SK-N-SH treated with all-trans-retinoic acid at 6 μM for 48 hours (cell line): ENCODE measurements at regions not wholly inside any gene's neighbourhood (a gene's known extent, or its start where the extent isn't known, plus 50 kb on each side); places are given as distances from the start of the nearest gene placed in this dataset.

Source experiments
- ATAC-seq: fragments of 200-7000 bp; cut with Tn5 transposase; 3 replicates; pipeline ENCODE4 v1.9.1; 2020; ENCODE audit warnings: mild to moderate bottlenecking, moderate library complexity
- ARNTL ChIP-seq: fragments of 450-650 bp; formaldehyde crosslinking; IDR thresholded peaks from 2 replicates; pipeline ENCODE4 v1.5.0; 2020; ENCODE audit warnings: low read depth, mild to moderate bottlenecking, moderate library complexity, borderline replicate concordance
- BACH2 ChIP-seq: fragments of 250-450 bp; sonication (Bioruptor Pico); IDR thresholded peaks from 2 replicates; pipeline ENCODE4 v1.9.0; 2021; ENCODE audit warnings: mild to moderate bottlenecking, borderline replicate concordance
- CREB5 ChIP-seq: fragments of 250-450 bp; sonication (Bioruptor Pico); IDR thresholded peaks from 2 replicates; pipeline ENCODE4 v1.5.1; 2020; ENCODE audit warnings: low read depth, mild to moderate bottlenecking, moderate library complexity
- CSRNP3 ChIP-seq: fragments of 250-450 bp; sonication (Bioruptor Pico); IDR thresholded peaks from 2 replicates; pipeline ENCODE4 v1.5.1; 2021; ENCODE audit warnings: mild to moderate bottlenecking, moderate library complexity
- ESRRG ChIP-seq: fragments of 250-450 bp; sonication (Bioruptor Pico); IDR thresholded peaks from 2 replicates; pipeline ENCODE4 v1.6.1; 2021; ENCODE audit warnings: mild to moderate bottlenecking
- GLIS3 ChIP-seq: fragments of 250-450 bp; sonication (Bioruptor Pico); IDR thresholded peaks from 2 replicates; pipeline ENCODE4 v1.5.0; 2020; ENCODE audit warnings: mild to moderate bottlenecking, moderate library complexity
- ISL1 ChIP-seq: fragments of 250-450 bp; sonication (Bioruptor Pico); IDR thresholded peaks from 2 replicates; pipeline ENCODE4 v2.1.2; 2022; ENCODE audit warnings: mild to moderate bottlenecking, moderate library complexity
- PATZ1 ChIP-seq: fragments of 250-450 bp; sonication (Bioruptor Pico); IDR thresholded peaks from 2 replicates; pipeline ENCODE4 v1.8.0; 2020; ENCODE audit warnings: mild to moderate bottlenecking, moderate library complexity, borderline replicate concordance
- POU6F1 ChIP-seq: fragments of 250-450 bp; sonication (Bioruptor Pico); IDR thresholded peaks from 2 replicates; pipeline ENCODE4 v1.8.0; 2021; ENCODE audit warnings: low read depth, mild to moderate bottlenecking, moderate library complexity, borderline replicate concordance
- RARB ChIP-seq: fragments of 250-450 bp; sonication (Bioruptor Pico); IDR thresholded peaks from 2 replicates; pipeline ENCODE4 v1.8.0; 2021; ENCODE audit warnings: mild to moderate bottlenecking, moderate library complexity
- SNAI2 ChIP-seq: fragments of 250-450 bp; sonication (Bioruptor Pico); IDR thresholded peaks from 2 replicates; pipeline ENCODE4 v1.5.0; 2020; ENCODE audit warnings: mild to moderate bottlenecking, moderate library complexity
- TCF4 ChIP-seq: fragments of 250-450 bp; sonication (Bioruptor Pico); IDR thresholded peaks from 2 replicates; pipeline ENCODE4 v1.8.0; 2021; ENCODE audit warnings: mild to moderate bottlenecking, moderate library complexity, borderline replicate concordance
- TOX ChIP-seq: fragments of 250-450 bp; sonication (Bioruptor Pico); IDR thresholded peaks from 2 replicates; pipeline ENCODE4 v1.8.0; 2021; ENCODE audit warnings: mild to moderate bottlenecking, moderate library complexity, borderline replicate concordance
- TSHZ2 ChIP-seq: fragments of 250-450 bp; sonication (Bioruptor Pico); IDR thresholded peaks from 2 replicates; pipeline ENCODE4 v1.5.0; 2020; ENCODE audit warnings: mild to moderate bottlenecking, moderate library complexity
- ZC3H10 ChIP-seq: fragments of 250-450 bp; sonication (Bioruptor Pico); IDR thresholded peaks from 2 replicates; pipeline ENCODE4 v1.5.1; 2021; ENCODE audit warnings: mild to moderate bottlenecking, moderate library complexity
- ZFP3 ChIP-seq: fragments of 250-450 bp; sonication (Bioruptor Pico); IDR thresholded peaks from 2 replicates; pipeline ENCODE4 v1.5.0; 2020; ENCODE audit warnings: mild to moderate bottlenecking, moderate library complexity
- ZFP30 ChIP-seq: fragments of 450-650 bp; formaldehyde crosslinking; IDR thresholded peaks from 2 replicates; pipeline ENCODE4 v1.5.0; 2022; ENCODE audit warnings: mild to moderate bottlenecking, moderate library complexity
- ZNF565 ChIP-seq: fragments of 450-650 bp; formaldehyde crosslinking; conservative IDR thresholded peaks from 2 replicates; pipeline ENCODE4 v1.5.0; 2020; ENCODE audit warnings: low read depth, mild to moderate bottlenecking, moderate library complexity
- ZNF70 ChIP-seq: fragments of 450-650 bp; formaldehyde crosslinking; IDR thresholded peaks from 2 replicates; pipeline ENCODE4 v1.5.0; 2020; ENCODE audit warnings: mild to moderate bottlenecking, moderate library complexity
- ZNF8 ChIP-seq: fragments of 450-650 bp; formaldehyde crosslinking; IDR thresholded peaks from 2 replicates; pipeline ENCODE4 v1.5.0; 2020; ENCODE audit warnings: mild to moderate bottlenecking, moderate library complexity

- ATAC-seq: no peak
- TF ChIP-seq ZC3H10 (no peak), SNAI2 (CRISPR knock-in tag) (no peak), ZFP3 (no peak), TSHZ2 (no peak), POU6F1 (no peak), ZFP30 (CRISPR knock-in tag) (no peak), TCF4 (CRISPR knock-in tag) (no peak), GLIS3 (CRISPR knock-in tag) (no peak)
- TF ChIP-seq, all 23 proteins: peak for 0
Measured at GRCh38 chr4:177826973-177827372, 384.7 kb upstream of the AGA start.

- ATAC-seq: no peak
- TF ChIP-seq ARNTL (no peak), ZNF8 (CRISPR knock-in tag) (no peak), GLIS3 (CRISPR knock-in tag) (no peak), TOX (CRISPR knock-in tag) (no peak), ZNF70 (CRISPR knock-in tag) (no peak), ZFP3 (no peak), PATZ1 (no peak), RARB (no peak)
Measured at GRCh38 chr4:177841258-177841657, 399.0 kb upstream of the AGA start.

- no peak for TF ChIP-seq ISL1 (CRISPR knock-in tag)
- TF ChIP-seq RARB: no peak
- TF ChIP-seq TOX (CRISPR knock-in tag): no peak
- no peak for ATAC-seq
Measured at GRCh38 chr4:177853229-177853628, 411.0 kb upstream of the AGA start.

GRCh38 chr4:177855507-177856197 lies 413.4 kb upstream of the AGA start:
- no peak for ATAC-seq
- TF ChIP-seq ZFP30 (CRISPR knock-in tag) (no peak), ZNF565 (CRISPR knock-in tag) (no peak), ZC3H10 (no peak), ESRRG (no peak), ZNF8 (CRISPR knock-in tag) (no peak), ARNTL (no peak), CREB5 (no peak), BACH2 (CRISPR knock-in tag) (no peak), TCF4 (CRISPR knock-in tag) (no peak), CSRNP3 (CRISPR knock-in tag) (no peak), SNAI2 (CRISPR knock-in tag) (no peak)
